Neuronal stem cell (in vitro differentiated cells): ENCODE measurements at regions not wholly inside any gene's neighbourhood (a gene's known extent, or its start where the extent isn't known, plus 50 kb on each side); places are given as distances from the start of the nearest gene placed in this dataset.

Experiments used
- DNase-seq: peaks from one replicate; pipeline ENCODE4 v3.0.0-alpha.2; 2013; ENCODE audit warnings: low spot score
- H2AFZ ChIP-seq: one replicate; pipeline ENCODE4 v1.6.1; 2013; ENCODE audit warnings: mild to moderate bottlenecking, low read length, inconsistent platforms
- H2AK5ac ChIP-seq: 2 replicates; pipeline ENCODE4 v1.6.1; 2013; ENCODE audit warnings: low read depth, mild to moderate bottlenecking, inconsistent platforms, low read length, moderate library complexity, mixed read lengths
- H2BK120ac ChIP-seq: 2 replicates; pipeline ENCODE4 v1.6.1; 2013; ENCODE audit warnings: low read depth, mild to moderate bottlenecking, inconsistent platforms, low read length, moderate library complexity, mixed read lengths
- H2BK12ac ChIP-seq: one replicate; pipeline ENCODE4 v1.6.1; 2013; ENCODE audit warnings: low read length, inconsistent platforms
- H2BK15ac ChIP-seq: 2 replicates; pipeline ENCODE4 v1.6.1; 2013; ENCODE audit warnings: mild to moderate bottlenecking, low read length, inconsistent platforms, mixed read lengths
- H2BK5ac ChIP-seq: one replicate; pipeline ENCODE4 v1.6.1; 2013; ENCODE audit warnings: inconsistent platforms, mild to moderate bottlenecking, low read length, moderate library complexity
- H3K14ac ChIP-seq: one replicate; pipeline ENCODE4 v1.6.1; 2013; ENCODE audit warnings: low read length, inconsistent platforms
- H3K18ac ChIP-seq: 2 replicates; pipeline ENCODE4 v1.6.1; 2013; ENCODE audit warnings: low read length, inconsistent platforms
- H3K23ac ChIP-seq: 2 replicates; pipeline ENCODE4 v1.6.1; 2013; ENCODE audit warnings: low read depth, mild to moderate bottlenecking, mixed read lengths, low read length, inconsistent platforms; ENCODE audit not compliant: poor library complexity
- H3K27ac ChIP-seq: replicated peaks from 3 replicates; pipeline ENCODE4 v1.5.1; 2013; ENCODE audit warnings: low read length, inconsistent platforms
- H3K27me3 ChIP-seq, 3 experiments: 2 replicates each; pipeline ENCODE4 v1.6.1; 2013; ENCODE audit warnings: low read length in 3 of 3, mild to moderate bottlenecking in 2 of 3, inconsistent platforms in 1 of 3, low read depth in 1 of 3, mixed read lengths in 1 of 3, moderate library complexity in 1 of 3; ENCODE audit not compliant: control insufficient read depth in 3 of 3, insufficient read depth in 3 of 3
- H3K36me3 ChIP-seq, 2 donors: replicated peaks in 1 of 2; 2 replicates each; pipeline ENCODE4 v1.6.1; 2013; ENCODE audit warnings: low read length in 2 of 2; ENCODE audit not compliant: control insufficient read depth in 2 of 2, insufficient read depth in 2 of 2
- H3K4ac ChIP-seq: 2 replicates; pipeline ENCODE4 v1.6.1; 2013; ENCODE audit warnings: inconsistent platforms, mild to moderate bottlenecking, low read length, moderate library complexity
- H3K4me1 ChIP-seq, 2 donors: 1 replicate in 1 of 2; 2 replicates in 1 of 2; pipeline ENCODE4 v1.6.1; 2013; ENCODE audit warnings: low read length in 2 of 2, low read depth in 1 of 2; ENCODE audit not compliant: control insufficient read depth in 2 of 2, insufficient read depth in 1 of 2
- H3K4me2 ChIP-seq: one replicate; pipeline ENCODE4 v1.6.1; 2013; ENCODE audit warnings: mild to moderate bottlenecking, low read length, inconsistent platforms; ENCODE audit not compliant: insufficient read depth, poor library complexity, severe bottlenecking
- H3K4me3 ChIP-seq, 2 donors: 2 replicates each; pipeline ENCODE4 v1.5.1; 2013; ENCODE audit warnings: low read length in 2 of 2, mild to moderate bottlenecking in 2 of 2, inconsistent platforms in 1 of 2, moderate library complexity in 1 of 2
- H3K79me1 ChIP-seq: one replicate; pipeline ENCODE4 v1.6.1; 2013; ENCODE audit warnings: low read depth, mild to moderate bottlenecking, inconsistent platforms, low read length, moderate library complexity
- H3K9ac ChIP-seq: one replicate; pipeline ENCODE4 v1.6.1; 2013; ENCODE audit warnings: mild to moderate bottlenecking, low read depth, low read length, inconsistent platforms; ENCODE audit not compliant: poor library complexity
- H3K9me3 ChIP-seq, 2 donors: replicated peaks in 1 of 2; 2 replicates each; pipeline versions ENCODE3 to v1.6.1; 2013; ENCODE audit warnings: low read length in 2 of 2, mild to moderate bottlenecking in 2 of 2, inconsistent platforms in 1 of 2, low read depth in 1 of 2, mixed read lengths in 1 of 2, moderate library complexity in 1 of 2; ENCODE audit not compliant: control insufficient read depth in 2 of 2, insufficient read depth in 1 of 2
- H4K8ac ChIP-seq: one replicate; pipeline ENCODE4 v1.6.1; 2013; ENCODE audit warnings: low read depth, mild to moderate bottlenecking, inconsistent platforms, low read length, moderate library complexity
- H4K91ac ChIP-seq: one replicate; pipeline ENCODE4 v1.6.1; 2013; ENCODE audit warnings: low read length, low read depth, mild to moderate bottlenecking, inconsistent platforms; ENCODE audit not compliant: poor library complexity
- WGBS, 2 donors: extraction: QIAGEN DNeasy Blood & Tissue Kit; methylation state at CpG; one replicate each; pipeline ENCODE4 v1.1.7; 2013; ENCODE audit warnings: missing lambda C conversion rate in 2 of 2, mixed read lengths in 1 of 2; ENCODE audit not compliant: insufficient read length in 2 of 2, insufficient replicate concordance in 1 of 2; ENCODE audit errors: extremely low coverage in 2 of 2; 5-methylcytosine and 5-hydroxymethylcytosine counted together

DNA sequence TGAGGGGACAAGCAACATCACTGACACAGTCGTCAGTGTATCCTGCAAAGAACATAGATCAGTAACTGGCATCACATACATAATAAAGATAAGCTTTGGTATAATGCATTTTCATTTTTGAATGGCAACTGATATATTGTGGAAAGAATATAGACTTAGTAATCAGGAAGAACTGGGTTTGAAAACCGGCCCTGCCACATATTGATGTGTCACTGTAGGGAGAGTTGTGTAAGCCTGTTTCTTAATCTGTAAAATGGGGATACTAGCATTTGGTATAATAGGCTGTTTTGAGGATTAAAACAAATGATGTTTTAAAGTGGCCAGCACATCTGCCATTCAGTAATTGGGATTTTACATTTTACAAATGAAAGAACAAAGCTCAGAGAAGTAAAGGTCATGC, 277.8 kb upstream of the CNTNAP5 start:
- no peak overlapping the region for H2AFZ ChIP-seq
- no CpG with 5 or more reads among the region's 2 CpGs for WGBS, 2 donors
- no peak overlapping the region for H3K4ac ChIP-seq
- no peak overlapping the region for H3K18ac ChIP-seq
- no peak overlapping the region for H2BK12ac ChIP-seq
- H3K4me1 ChIP-seq: no peaks in the 10 kb centered on the region
- H2BK120ac ChIP-seq: no peak overlapping the region
- no peaks in the 10 kb centered on the region for H3K9me3 ChIP-seq
- H3K27ac ChIP-seq: no peak overlapping the region
- H4K8ac ChIP-seq: no peak overlapping the region
- no peak overlapping the region for H2BK5ac ChIP-seq
- no peaks in the 10 kb centered on the region for H3K36me3 ChIP-seq
- H3K23ac ChIP-seq: no peak overlapping the region
- no peaks in the 10 kb centered on the region for H3K27me3 ChIP-seq
- no peak overlapping the region for H2BK15ac ChIP-seq
- H3K9ac ChIP-seq: no peak overlapping the region
- H3K4me2 ChIP-seq: no peak overlapping the region
- H3K14ac ChIP-seq: no peak overlapping the region
- H3K79me1 ChIP-seq: no peaks in the 10 kb centered on the region
- H3K4me3 ChIP-seq: no peak overlapping the region
- no peak for DNase-seq
- H4K91ac ChIP-seq: no peak overlapping the region
- H2AK5ac ChIP-seq: no peak overlapping the region

DNA sequence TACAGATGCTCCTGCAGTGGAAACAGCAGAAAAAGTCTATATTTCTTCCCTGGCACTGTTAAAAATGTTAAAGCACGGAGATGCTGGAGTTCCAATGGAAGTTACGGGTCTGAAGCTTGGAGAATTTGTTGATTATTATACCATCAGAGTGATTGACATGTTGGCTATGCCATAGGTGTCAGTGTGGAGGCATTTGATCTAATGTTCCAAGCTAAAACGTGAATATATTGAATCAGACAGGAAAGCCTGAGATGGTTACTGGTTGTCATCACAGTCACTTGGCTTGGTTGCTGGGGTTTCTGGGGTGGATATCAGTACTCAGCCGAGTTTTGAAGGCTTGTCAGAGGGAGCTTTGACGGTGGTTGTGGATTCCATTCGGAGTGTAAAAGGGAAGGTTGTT, 262.9 kb upstream of the CNTNAP5 start:
- no peak overlapping the region for H3K9ac ChIP-seq
- H2AFZ ChIP-seq: no peak overlapping the region
- H3K4me2 ChIP-seq: no peak overlapping the region
- no peak overlapping the region for H2BK15ac ChIP-seq
- no peaks in the 10 kb centered on the region for H3K4me1 ChIP-seq
- no CpG with 5 or more reads among the region's 6 CpGs for WGBS, 2 donors
- no peak overlapping the region for H3K18ac ChIP-seq
- H3K27me3 ChIP-seq: no peaks in the 10 kb centered on the region
- no peak overlapping the region for H2BK120ac ChIP-seq
- H3K36me3 ChIP-seq: no peaks in the 10 kb centered on the region
- H3K27ac ChIP-seq: no peak overlapping the region
- no peak overlapping the region for H3K4ac ChIP-seq
- DNase-seq: no peak
- H3K9me3 ChIP-seq: no peaks in the 10 kb centered on the region
- no peak overlapping the region for H4K91ac ChIP-seq
- no peak overlapping the region for H2AK5ac ChIP-seq
- H2BK12ac ChIP-seq: no peak overlapping the region
- H3K23ac ChIP-seq: no peak overlapping the region
- H4K8ac ChIP-seq: no peak overlapping the region
- H3K4me3 ChIP-seq: no peak overlapping the region
- no peaks in the 10 kb centered on the region for H3K79me1 ChIP-seq
- H3K14ac ChIP-seq: no peak overlapping the region
- H2BK5ac ChIP-seq: no peak overlapping the region

DNA sequence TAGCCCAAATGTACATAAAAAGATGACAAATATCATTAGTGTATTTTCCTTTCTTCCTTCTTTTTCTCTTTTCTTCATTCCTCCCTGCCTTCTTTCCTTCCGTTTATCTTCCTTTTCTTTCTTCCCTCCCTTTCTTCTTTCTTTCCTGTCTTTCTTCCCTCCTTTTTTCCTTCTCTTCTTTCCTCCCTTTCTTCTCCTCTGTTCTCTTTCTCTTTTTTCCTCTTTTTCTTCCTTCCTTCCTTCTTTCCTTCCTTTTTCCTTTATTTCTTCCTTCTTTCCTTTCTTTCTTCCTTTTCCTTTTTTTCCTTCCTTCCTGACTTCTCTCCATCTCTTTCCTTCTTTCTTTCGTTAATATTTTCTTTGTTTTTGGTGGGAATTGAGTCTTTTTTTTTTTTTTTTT, 256.9 kb upstream of the CNTNAP5 start:
- Histone ChIP-seq H3K18ac (no peak overlapping the region), H2AK5ac (no peak overlapping the region), H3K27ac (no peak overlapping the region), H3K4me1 (no peaks in the 10 kb centered on the region), H3K9me3 (no peaks in the 10 kb centered on the region), H3K36me3 (no peaks in the 10 kb centered on the region), H4K8ac (no peak overlapping the region), H2AFZ (no peak overlapping the region), H2BK5ac (no peak overlapping the region), H3K4ac (no peak overlapping the region), H3K79me1 (no peaks in the 10 kb centered on the region), H3K27me3 (no peaks in the 10 kb centered on the region), H3K14ac (no peak overlapping the region), H3K4me2 (no peak overlapping the region), H2BK120ac (no peak overlapping the region), H2BK15ac (no peak overlapping the region), H2BK12ac (no peak overlapping the region), H3K4me3 (no peak overlapping the region), H4K91ac (no peak overlapping the region), H3K9ac (no peak overlapping the region), H3K23ac (no peak overlapping the region)
- DNase-seq: no peak
- WGBS, 2 donors: no CpG with 5 or more reads among the region's 2 CpGs

DNA sequence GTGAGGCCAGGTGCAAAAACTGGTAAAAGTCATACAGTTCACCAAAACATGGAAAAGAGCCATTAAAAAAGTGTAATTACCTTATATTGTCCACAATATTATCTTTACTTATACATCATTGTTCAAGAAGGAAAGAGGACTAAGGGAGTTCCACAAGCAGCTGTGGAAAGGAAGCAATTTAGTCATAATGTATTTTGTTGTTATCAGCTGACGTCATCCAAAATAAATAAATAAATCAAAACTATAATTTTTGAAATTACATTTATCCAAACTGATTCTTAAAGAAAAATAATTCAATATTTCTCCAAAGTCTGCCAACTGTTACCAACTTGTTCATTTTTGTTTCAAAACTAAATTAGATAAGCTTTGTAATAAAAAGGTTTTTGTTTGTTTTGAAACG, 256.1 kb upstream of the CNTNAP5 start:
- Histone ChIP-seq H3K79me1 (no peaks in the 10 kb centered on the region), H4K91ac (no peak overlapping the region), H3K4ac (no peak overlapping the region), H2BK120ac (no peak overlapping the region), H3K14ac (no peak overlapping the region), H3K9me3 (no peaks in the 10 kb centered on the region), H2BK5ac (no peak overlapping the region), H3K23ac (no peak overlapping the region), H4K8ac (no peak overlapping the region), H3K27me3 (no peaks in the 10 kb centered on the region), H2AFZ (no peak overlapping the region), H3K4me2 (no peak overlapping the region), H2BK12ac (no peak overlapping the region), H3K18ac (no peak overlapping the region), H3K4me1 (no peaks in the 10 kb centered on the region), H2BK15ac (no peak overlapping the region), H2AK5ac (no peak overlapping the region), H3K36me3 (no peaks in the 10 kb centered on the region), H3K9ac (no peak overlapping the region), H3K4me3 (no peak overlapping the region), H3K27ac (no peak overlapping the region)
- WGBS, 2 donors: no CpG with 5 or more reads among the region's 2 CpGs
- DNase-seq: no peak
